Transverse colon (tissue), 4 donors: ENCODE measurements at regions not wholly inside any gene's neighbourhood (a gene's known extent, or its start where the extent isn't known, plus 50 kb on each side); places are given as distances from the start of the nearest gene placed in this dataset.

ENCODE experiments used
- DNase-seq: peaks from one replicate; pipeline ENCODE4 v3.0.0-alpha.2; 2019
- H3K27ac ChIP-seq, 4 donors: fragments of 200-600 bp; sonication (generic); 2 replicates each; pipeline ENCODE4 v1.5.1; 2016 to 2018; ENCODE audit warnings: inconsistent platforms in 4 of 4
- H3K27me3 ChIP-seq: fragments of 200-600 bp; sonication (generic); 2 replicates; pipeline ENCODE4 v1.5.1; 2017; ENCODE audit warnings: inconsistent platforms
- H3K36me3 ChIP-seq, 4 donors: fragments of 200-600 bp; sonication (generic); 2 replicates each; pipeline ENCODE4 v1.5.1; 2017 to 2019; ENCODE audit warnings: inconsistent platforms in 4 of 4
- H3K4me1 ChIP-seq, 4 donors: fragments of 200-600 bp; sonication (generic); 2 replicates each; pipeline ENCODE4 v1.5.1; 2017 to 2020; ENCODE audit warnings: inconsistent platforms in 4 of 4
- H3K4me3 ChIP-seq, 4 donors: fragments of 200-600 bp; sonication (generic); 1 replicate in 1 of 4; 2 replicates in 3 of 4; pipeline versions ENCODE4 v1.5.1 to v1.6.1; 2017 to 2019; ENCODE audit warnings: inconsistent platforms in 4 of 4
- H3K9me3 ChIP-seq, 2 donors: fragments of 200-600 bp; sonication (generic); 2 replicates each; pipeline ENCODE4 v1.5.1; 2017 to 2019; ENCODE audit warnings: inconsistent platforms in 2 of 2
- CTCF ChIP-seq, 5 experiments: fragments of 200-600 bp in 3 of 5; fragments of 450-650 bp in 2 of 5; sonication (generic) in 3 of 5; IDR thresholded peaks; 1 replicate in 2 of 5; 2 replicates in 3 of 5; pipeline ENCODE4 v1.5.1; 2016 to 2017; ENCODE audit warnings: antibody characterized with exemption in 5 of 5, inconsistent platforms in 3 of 5, mild to moderate bottlenecking in 2 of 5, moderate library complexity in 1 of 5
- EP300 ChIP-seq: sonication (generic); formaldehyde crosslinking; IDR thresholded peaks from one replicate; pipeline ENCODE4 v1.6.1; 2017; ENCODE audit warnings: antibody characterized with exemption, low read depth
- POLR2A ChIP-seq: fragments of 450-650 bp; IDR thresholded peaks from one replicate; pipeline ENCODE4 v1.6.1; 2016; ENCODE audit warnings: antibody characterized with exemption, mild to moderate bottlenecking, moderate library complexity
- POLR2AphosphoS5 ChIP-seq, 3 donors: sonication (generic); formaldehyde crosslinking; IDR thresholded peaks; one replicate each; pipeline ENCODE4 v1.6.1; 2016; ENCODE audit warnings: antibody characterized with exemption in 3 of 3
- WGBS, 2 donors: methylation state at CpG; one replicate each; pipeline ENCODE4 v1.1.5; 2018; ENCODE audit warnings: low coverage in 1 of 2; 5-methylcytosine and 5-hydroxymethylcytosine counted together
- in situ Hi-C, 4 donors: fragments of 200-750 bp; cut with MboI; loops; one replicate each; pipeline versions ENCODE4 v1.15.0 to v1.15.1; 2017; ENCODE audit warnings: low sequenced_read_pairs in 3 of 4, low pct_ligation_motif_present in 1 of 4, low pct_unique_long_range_greater_than_20kb in 1 of 4
- intact Hi-C: fragments of 100-400 bp; cut with DNase I; formaldehyde crosslinking; loops from one replicate; pipeline ENCODE4 v1.15.1; 2023; ENCODE audit warnings: low total_unique reads

GRCh38 chr13:82412749-82413148, 1469.5 kb downstream of the SLITRK1 start:
- DNase-seq, result no peak
- H3K9me3 ChIP-seq, result no peaks in the 10 kb centered on the region
- in situ Hi-C loops (no loop called here), intact Hi-C loops (no loop called here)
- no peak overlapping the region for H3K27ac ChIP-seq
- TF ChIP-seq POLR2AphosphoS5 (IDR thresholded peaks at IDR 0.05) (no peak), POLR2A (no peak), EP300 (no peak), CTCF (IDR thresholded peaks at IDR 0.05) (no peak)
- H3K36me3 ChIP-seq, result no peaks in the 10 kb centered on the region
- no peaks in the 10 kb centered on the region for H3K4me1 ChIP-seq
- 61 to 86% methylated on average over 3 to 5 of the region's 5 CpGs for WGBS, 2 donors
- no peak overlapping the region for H3K4me3 ChIP-seq
- H3K27me3 ChIP-seq, result no peaks in the 10 kb centered on the region

GRCh38 chr13:82407321-82407720, 1475.0 kb downstream of the SLITRK1 start:
- intact Hi-C loops (no loop called here), in situ Hi-C loops (no loop called here)
- no peak overlapping the region for H3K27ac ChIP-seq
- DNase-seq, result no peak
- no peaks in the 10 kb centered on the region for H3K4me1 ChIP-seq
- no peak overlapping the region for H3K4me3 ChIP-seq
- WGBS, 2 donors, result 80% methylated on average over 4 of the region's 4 CpGs; no CpG with 5 or more reads in 1 of the 2 donors
- no peaks in the 10 kb centered on the region for H3K27me3 ChIP-seq
- TF ChIP-seq CTCF (IDR thresholded peaks at IDR 0.05) (no peak), EP300 (no peak), POLR2A (no peak), POLR2AphosphoS5 (IDR thresholded peaks at IDR 0.05) (no peak)
- H3K36me3 ChIP-seq, result no peaks in the 10 kb centered on the region
- no peaks in the 10 kb centered on the region for H3K9me3 ChIP-seq

- Histone ChIP-seq H3K36me3 (no peaks in the 10 kb centered on the region), H3K4me1 (no peaks in the 10 kb centered on the region), H3K4me3 (no peak overlapping the region), H3K27ac (no peak overlapping the region), H3K9me3 (peaks cover 0 to 2% of the 10 kb centered on the region in 2 donors), H3K27me3 (no peaks in the 10 kb centered on the region)
- DNase-seq, result no peak
- in situ Hi-C loops (no loop called here), intact Hi-C loops (no loop called here)
- TF ChIP-seq POLR2AphosphoS5 (IDR thresholded peaks at IDR 0.05), result no peak
- TF ChIP-seq CTCF (IDR thresholded peaks at IDR 0.05), result no peak
- no peak for TF ChIP-seq EP300
- no peak for TF ChIP-seq POLR2A
Measured at GRCh38 chr13:82374719-82375118, 1507.6 kb downstream of the SLITRK1 start.

GRCh38 chr13:82370316-82370715, 1512.0 kb downstream of the SLITRK1 start:
- intact Hi-C loops (no loop called here), in situ Hi-C loops (no loop called here)
- no peak for DNase-seq
- 33 to 68% methylated on average over 1 of the region's 1 CpG for WGBS, 2 donors
- H3K4me1 ChIP-seq, result no peaks in the 10 kb centered on the region
- TF ChIP-seq POLR2A (no peak), EP300 (no peak), CTCF (IDR thresholded peaks at IDR 0.05) (no peak), POLR2AphosphoS5 (IDR thresholded peaks at IDR 0.05) (no peak)
- no peaks in the 10 kb centered on the region for H3K9me3 ChIP-seq
- no peaks in the 10 kb centered on the region for H3K27me3 ChIP-seq
- H3K4me3 ChIP-seq, result no peak overlapping the region
- H3K27ac ChIP-seq, result no peak overlapping the region
- H3K36me3 ChIP-seq, result no peaks in the 10 kb centered on the region
